GM21423 (cell line): ENCODE measurements at regions not wholly inside any gene's neighbourhood (a gene's known extent, or its start where the extent isn't known, plus 50 kb on each side); places are given as distances from the start of the nearest gene placed in this dataset.
"Not testable (repeated sequence)": the region's sequence is repeated elsewhere in the genome, so short reads cannot be mapped to it uniquely, and the experiment has no call there.

Experiments
- ATAC-seq: cut with Tn5 transposase; IDR thresholded peaks from one replicate; pipeline ENCODE4 v1.9.1; 2021; ENCODE audit warnings: mild to moderate bottlenecking, moderate library complexity; ENCODE audit not compliant: unreplicated experiment

GRCh38 chr5:110985882-110986281, 85.6 kb upstream of the TSLP start:
- ATAC-seq, result not testable (repeated sequence)

DNA sequence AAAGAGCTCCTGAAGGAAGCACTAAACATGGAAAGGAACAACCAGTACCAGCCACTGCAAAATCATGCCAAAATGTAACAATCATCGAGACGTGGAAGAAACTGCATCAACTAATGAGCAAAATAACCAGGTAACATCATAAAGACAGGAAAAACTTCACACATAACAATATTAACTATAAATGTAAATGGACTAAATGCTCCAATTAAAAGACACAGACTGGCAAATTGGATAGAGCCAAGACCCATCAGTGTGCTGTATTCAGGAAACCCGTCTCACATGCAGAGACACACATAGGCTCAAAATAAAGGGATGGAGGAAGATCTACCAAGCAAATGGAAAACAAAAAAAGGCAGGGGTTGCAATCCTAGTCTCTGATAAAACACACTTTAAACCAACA, 83.9 kb upstream of the TSLP start:
- not testable (repeated sequence) for ATAC-seq

DNA sequence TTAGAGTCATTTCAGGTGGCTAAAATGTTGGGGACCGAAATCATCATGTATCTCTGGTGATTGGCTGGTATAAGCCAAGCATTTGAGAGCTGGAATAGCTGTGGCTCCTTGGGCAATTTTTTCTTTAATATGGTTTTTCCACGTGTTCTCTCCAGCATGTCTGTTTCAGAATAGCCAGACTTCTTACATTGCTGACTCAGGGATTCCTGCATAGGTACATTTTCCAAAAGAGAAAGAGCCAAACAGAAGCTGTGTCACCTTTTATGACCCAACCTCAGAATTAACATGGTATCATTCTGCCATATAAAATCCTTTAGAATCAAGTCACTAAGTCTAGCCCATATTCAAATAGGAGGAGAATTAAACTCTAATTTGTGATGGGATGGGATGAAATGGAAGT, 74.8 kb upstream of the TSLP start:
- no peak for ATAC-seq

- ATAC-seq, result no peak
Observed at GRCh38 chr5:111002036-111002435, 69.5 kb upstream of the TSLP start.

GRCh38 chr5:111003623-111004022, 67.9 kb upstream of the TSLP start:
- ATAC-seq, result no peak

GRCh38 chr5:111004291-111004690, 67.2 kb upstream of the TSLP start:
- no peak for ATAC-seq

- ATAC-seq, result no peak
Observed at GRCh38 chr5:111010783-111011182, 60.7 kb upstream of the TSLP start.

- ATAC-seq, result no peak
Observed at GRCh38 chr5:111013011-111013410, 58.5 kb upstream of the TSLP start.

GRCh38 chr5:111016801-111017200, 54.7 kb upstream of the TSLP start:
- no peak for ATAC-seq

GRCh38 chr5:111017731-111018130, 53.8 kb upstream of the TSLP start:
- no peak for ATAC-seq
